Mesenchymal stem cell (in vitro differentiated cells and primary cell): ENCODE measurements at regions not wholly inside any gene's neighbourhood (a gene's known extent, or its start where the extent isn't known, plus 50 kb on each side); places are given as distances from the start of the nearest gene placed in this dataset.
A peak's percentile ranks its signal among the peaks of the same experiment; 100 is the strongest.

Experiments
- DNase-seq: peaks from one replicate; pipeline ENCODE4 v3.0.0-alpha.2; 2013
- H2AFZ ChIP-seq: one replicate; pipeline ENCODE4 v1.6.1; 2013; ENCODE audit warnings: low read depth, mild to moderate bottlenecking, control low read depth, inconsistent platforms, low read length, moderate library complexity
- H2AK5ac ChIP-seq: 2 replicates; pipeline ENCODE4 v1.6.1; 2013; ENCODE audit warnings: low read length, moderate library complexity, mild to moderate bottlenecking, inconsistent platforms; ENCODE audit not compliant: severe bottlenecking
- H2BK120ac ChIP-seq: one replicate; pipeline ENCODE4 v1.6.1; 2013; ENCODE audit warnings: low read depth, mild to moderate bottlenecking, inconsistent platforms, low read length, moderate library complexity
- H2BK12ac ChIP-seq, 2 experiments: one replicate each; pipeline ENCODE4 v1.6.1; 2013; ENCODE audit warnings: inconsistent platforms in 2 of 2, low read length in 2 of 2, mild to moderate bottlenecking in 2 of 2, moderate library complexity in 2 of 2, control low read depth in 1 of 2
- H2BK15ac ChIP-seq: one replicate; pipeline ENCODE4 v1.6.1; 2013; ENCODE audit warnings: mild to moderate bottlenecking, low read depth, inconsistent platforms; ENCODE audit not compliant: poor library complexity, severe bottlenecking
- H2BK5ac ChIP-seq: 2 replicates; pipeline ENCODE4 v1.6.1; 2013; ENCODE audit warnings: low read depth, mild to moderate bottlenecking, low read length, control low read depth, inconsistent platforms; ENCODE audit not compliant: poor library complexity, severe bottlenecking
- H3K14ac ChIP-seq, 2 experiments: one replicate each; pipeline ENCODE4 v1.6.1; 2013; ENCODE audit warnings: inconsistent platforms in 2 of 2, low read length in 2 of 2, control low read depth in 1 of 2, mild to moderate bottlenecking in 1 of 2, moderate library complexity in 1 of 2
- H3K18ac ChIP-seq, 2 experiments: one replicate each; pipeline ENCODE4 v1.6.1; 2013; ENCODE audit warnings: inconsistent platforms in 2 of 2, low read length in 2 of 2, control low read depth in 1 of 2, low read depth in 1 of 2, mild to moderate bottlenecking in 1 of 2
- H3K23ac ChIP-seq, 2 experiments: one replicate each; pipeline ENCODE4 v1.6.1; 2013; ENCODE audit warnings: inconsistent platforms in 2 of 2, low read length in 2 of 2, mild to moderate bottlenecking in 2 of 2, moderate library complexity in 2 of 2, control low read depth in 1 of 2
- H3K27ac ChIP-seq: 2 replicates; pipeline ENCODE4 v1.5.1; 2013; ENCODE audit warnings: mild to moderate bottlenecking, moderate library complexity, low read length, control low read depth, inconsistent platforms; ENCODE audit not compliant: poor library complexity, severe bottlenecking
- H3K27me3 ChIP-seq, 2 experiments: 2 replicates each; pipeline versions ENCODE4 v1.6.1 to v1.7.0; 2013; ENCODE audit warnings: low read length in 2 of 2, mild to moderate bottlenecking in 2 of 2, moderate library complexity in 2 of 2, control low read depth in 1 of 2, inconsistent platforms in 1 of 2; ENCODE audit not compliant: control insufficient read depth in 1 of 2, insufficient read depth in 1 of 2
- H3K36me3 ChIP-seq, 2 experiments: 2 replicates each; pipeline versions ENCODE4 v1.6.1 to v1.7.0; 2013; ENCODE audit warnings: low read length in 2 of 2, control low read depth in 1 of 2, inconsistent platforms in 1 of 2, low read depth in 1 of 2, mild to moderate bottlenecking in 1 of 2; ENCODE audit not compliant: insufficient read depth in 2 of 2, control insufficient read depth in 1 of 2
- H3K4ac ChIP-seq, 2 experiments: one replicate each; pipeline ENCODE4 v1.6.1; 2013; ENCODE audit warnings: inconsistent platforms in 2 of 2, low read length in 2 of 2, mild to moderate bottlenecking in 2 of 2, moderate library complexity in 2 of 2, control low read depth in 1 of 2, low read depth in 1 of 2
- H3K4me1 ChIP-seq: 2 replicates; pipeline ENCODE4 v1.6.1; 2013; ENCODE audit warnings: low read depth, low read length, control low read depth; ENCODE audit not compliant: control insufficient read depth, insufficient read depth
- H3K4me2 ChIP-seq: 2 replicates; pipeline ENCODE4 v1.6.1; 2013; ENCODE audit warnings: low read length, mild to moderate bottlenecking, inconsistent platforms; ENCODE audit not compliant: poor library complexity, severe bottlenecking
- H3K4me3 ChIP-seq, 2 experiments: 2 replicates each; pipeline versions ENCODE4 v1.5.1 to v1.7.0; 2013; ENCODE audit warnings: low read length in 2 of 2, mild to moderate bottlenecking in 2 of 2, control low read depth in 1 of 2, low read depth in 1 of 2; ENCODE audit not compliant: insufficient read depth in 1 of 2
- H3K79me1 ChIP-seq: replicated peaks from 2 replicates; pipeline ENCODE4 v1.6.1; 2013; ENCODE audit warnings: mild to moderate bottlenecking, control low read depth, low read length, inconsistent platforms; ENCODE audit not compliant: poor library complexity, severe bottlenecking
- H3K9ac ChIP-seq: 2 replicates; pipeline ENCODE4 v1.7.0; 2013; ENCODE audit warnings: mild to moderate bottlenecking, low read length, moderate library complexity
- H3K9me3 ChIP-seq: 2 replicates; pipeline ENCODE4 v1.7.0; 2013; ENCODE audit warnings: mild to moderate bottlenecking, low read length; ENCODE audit not compliant: control insufficient read depth
- H4K8ac ChIP-seq: one replicate; pipeline ENCODE4 v1.6.1; 2013; ENCODE audit warnings: inconsistent platforms, mild to moderate bottlenecking, low read length, moderate library complexity
- H4K91ac ChIP-seq: one replicate; pipeline ENCODE4 v1.6.1; 2013; ENCODE audit warnings: mild to moderate bottlenecking, low read length, inconsistent platforms
- WGBS: methylation state at CpG from one replicate; pipeline ENCODE4 v1.1.7; 2013; ENCODE audit warnings: mixed read lengths; 5-methylcytosine and 5-hydroxymethylcytosine counted together

DNA sequence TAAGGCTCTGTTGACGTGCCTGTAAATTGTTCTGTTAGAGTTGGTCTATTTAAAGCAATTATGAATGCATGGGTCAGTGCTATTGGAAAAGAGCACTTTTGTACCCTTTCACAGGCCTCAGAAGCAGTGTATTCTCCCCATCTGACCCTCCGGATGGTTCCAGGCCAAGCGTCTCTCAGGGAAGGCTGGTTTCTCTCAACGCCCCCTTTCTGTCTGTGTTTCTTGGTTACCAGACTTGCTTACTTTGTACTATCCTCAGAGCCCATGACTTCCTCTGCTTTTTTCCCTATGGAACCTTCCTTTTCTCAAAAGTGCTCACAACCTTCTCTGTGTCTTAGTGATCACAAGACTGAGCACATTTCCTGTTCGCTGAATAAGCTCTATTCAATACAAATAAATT is 559.3 kb upstream of the ZFP42 start:
- Histone ChIP-seq H2BK12ac (no peak overlapping the region), H3K9ac (no peak overlapping the region), H4K8ac (no peak overlapping the region), H3K36me3 (no peaks in the 10 kb centered on the region), H3K27me3 (no peaks in the 10 kb centered on the region), H3K18ac (no peak overlapping the region), H2BK120ac (no peak overlapping the region), H3K14ac (no peak overlapping the region), H2AK5ac (no peak overlapping the region), H3K4me2 (no peak overlapping the region), H4K91ac (no peak overlapping the region), H3K79me1 (no peaks in the 10 kb centered on the region), H3K23ac (no peak overlapping the region), H3K4me3 (no peak overlapping the region), H3K4me1 (no peaks in the 10 kb centered on the region), H2BK15ac (no peak overlapping the region), H3K4ac (no peak overlapping the region), H2AFZ (no peak overlapping the region), H3K27ac (no peak overlapping the region), H2BK5ac (no peak overlapping the region), H3K9me3 (peaks cover 24% of the 10 kb centered on the region)
- 80% methylated on average over 4 of the region's 5 CpGs for WGBS
- DNase-seq = no peak

DNA sequence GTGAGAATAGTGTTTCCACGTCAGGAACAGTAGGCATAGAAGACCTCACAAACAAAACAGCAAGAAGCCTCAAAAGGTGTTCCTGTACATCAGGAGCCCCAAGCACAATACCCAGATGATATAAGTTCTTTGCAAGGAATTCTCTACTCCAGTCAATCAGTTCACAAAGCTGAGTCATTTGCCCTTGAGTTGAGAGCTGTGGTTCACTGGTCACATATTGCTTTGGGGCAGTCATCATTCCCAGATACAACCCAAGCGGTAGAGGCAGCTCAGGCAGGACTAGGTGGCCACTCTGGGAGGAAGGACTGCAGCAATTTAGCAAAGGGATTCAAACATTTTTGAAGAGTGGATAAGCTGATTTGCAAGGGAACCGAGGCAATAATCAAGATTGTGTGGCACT is 551.5 kb upstream of the ZFP42 start:
- DNase-seq = peak; percentile 20
- Histone ChIP-seq H3K18ac (no peak overlapping the region), H3K4me2 (no peak overlapping the region), H3K4me3 (no peak overlapping the region), H4K91ac (no peak overlapping the region), H3K4ac (no peak overlapping the region), H3K27ac (no peak overlapping the region), H2AK5ac (no peak overlapping the region), H3K4me1 (no peaks in the 10 kb centered on the region), H4K8ac (no peak overlapping the region), H2BK120ac (no peak overlapping the region), H3K23ac (no peak overlapping the region), H2BK5ac (no peak overlapping the region), H2BK15ac (no peak overlapping the region), H2BK12ac (no peak overlapping the region), H2AFZ (no peak overlapping the region), H3K36me3 (no peaks in the 10 kb centered on the region), H3K14ac (no peak overlapping the region), H3K79me1 (no peaks in the 10 kb centered on the region), H3K9ac (no peak overlapping the region), H3K27me3 (no peaks in the 10 kb centered on the region), H3K9me3 (no peaks in the 10 kb centered on the region)
- 80% methylated on average over 2 of the region's 3 CpGs for WGBS

DNA sequence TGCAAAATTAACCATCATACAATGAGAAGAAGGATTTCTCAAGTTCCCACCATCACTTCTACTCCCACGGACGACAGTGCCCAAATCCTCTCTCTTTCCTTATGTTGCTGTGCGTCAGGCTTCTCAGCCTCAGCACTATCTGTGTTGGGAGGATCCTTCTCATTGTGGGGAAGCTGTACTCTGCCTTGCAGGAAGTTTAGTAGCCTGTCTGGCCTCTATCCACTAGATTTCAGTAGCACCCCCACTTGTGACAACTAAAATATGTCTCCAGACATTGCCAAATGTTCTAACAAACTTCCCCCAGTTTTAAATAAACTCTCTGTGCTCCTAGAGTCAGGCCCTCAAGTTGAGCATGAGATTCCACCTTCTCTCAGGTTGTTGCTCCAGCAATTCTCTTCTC is 545.9 kb upstream of the ZFP42 start:
- Histone ChIP-seq H3K4me2 (no peak overlapping the region), H3K27me3 (no peaks in the 10 kb centered on the region), H2BK120ac (no peak overlapping the region), H2BK15ac (no peak overlapping the region), H3K18ac (no peak overlapping the region), H3K4ac (no peak overlapping the region), H3K4me3 (no peak overlapping the region), H3K14ac (no peak overlapping the region), H3K79me1 (no peaks in the 10 kb centered on the region), H2BK12ac (no peak overlapping the region), H3K36me3 (no peaks in the 10 kb centered on the region), H4K8ac (no peak overlapping the region), H3K9me3 (no peaks in the 10 kb centered on the region), H2AK5ac (no peak overlapping the region), H2BK5ac (no peak overlapping the region), H2AFZ (no peak overlapping the region), H3K23ac (no peak overlapping the region), H3K27ac (no peak overlapping the region), H3K9ac (no peak overlapping the region), H3K4me1 (no peaks in the 10 kb centered on the region), H4K91ac (peak overlapping the region; percentile 15)
- WGBS = 78% methylated on average over 3 of the region's 3 CpGs
- no peak for DNase-seq

DNA sequence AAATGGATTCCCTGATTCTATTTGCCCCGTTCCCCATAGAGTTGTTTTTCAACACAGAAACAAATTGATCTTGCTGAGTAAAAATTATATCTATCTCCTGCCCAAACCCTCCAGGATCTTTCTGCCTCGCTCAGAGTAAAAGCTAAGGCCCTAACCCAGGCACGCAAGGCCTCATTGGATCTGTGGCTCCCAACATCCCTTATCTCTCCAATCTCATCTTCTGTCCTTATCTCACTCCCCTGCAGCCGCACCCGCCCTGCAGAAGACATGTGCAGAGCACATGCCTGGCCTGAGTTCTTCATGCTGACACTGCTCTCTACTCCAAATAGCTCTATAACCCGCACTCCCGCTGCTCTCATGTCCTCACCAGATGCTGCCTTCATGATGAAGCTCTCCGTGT is 543.8 kb upstream of the ZFP42 start:
- Histone ChIP-seq H3K4ac (no peak overlapping the region), H3K4me3 (no peak overlapping the region), H3K36me3 (no peaks in the 10 kb centered on the region), H3K27ac (no peak overlapping the region), H3K79me1 (no peaks in the 10 kb centered on the region), H2BK12ac (no peak overlapping the region), H3K27me3 (no peaks in the 10 kb centered on the region), H3K4me2 (no peak overlapping the region), H2AFZ (no peak overlapping the region), H2BK5ac (no peak overlapping the region), H3K14ac (no peak overlapping the region), H3K18ac (no peak overlapping the region), H2BK15ac (no peak overlapping the region), H3K9ac (no peak overlapping the region), H2BK120ac (no peak overlapping the region), H2AK5ac (no peak overlapping the region), H3K9me3 (no peaks in the 10 kb centered on the region), H3K23ac (no peak overlapping the region), H4K91ac (no peak overlapping the region), H4K8ac (no peak overlapping the region), H3K4me1 (no peaks in the 10 kb centered on the region)
- 93% methylated on average over 8 of the region's 8 CpGs for WGBS
- no peak for DNase-seq
